ENCODE measurements at regions not wholly inside any gene's neighbourhood (a gene's known extent, or its start where the extent isn't known, plus 50 kb on each side); places are given as distances from the start of the nearest gene placed in this dataset.
"Not testable (repeated sequence)": the region's sequence is repeated elsewhere in the genome, so short reads cannot be mapped to it uniquely, and the experiment has no call there.

DNA sequence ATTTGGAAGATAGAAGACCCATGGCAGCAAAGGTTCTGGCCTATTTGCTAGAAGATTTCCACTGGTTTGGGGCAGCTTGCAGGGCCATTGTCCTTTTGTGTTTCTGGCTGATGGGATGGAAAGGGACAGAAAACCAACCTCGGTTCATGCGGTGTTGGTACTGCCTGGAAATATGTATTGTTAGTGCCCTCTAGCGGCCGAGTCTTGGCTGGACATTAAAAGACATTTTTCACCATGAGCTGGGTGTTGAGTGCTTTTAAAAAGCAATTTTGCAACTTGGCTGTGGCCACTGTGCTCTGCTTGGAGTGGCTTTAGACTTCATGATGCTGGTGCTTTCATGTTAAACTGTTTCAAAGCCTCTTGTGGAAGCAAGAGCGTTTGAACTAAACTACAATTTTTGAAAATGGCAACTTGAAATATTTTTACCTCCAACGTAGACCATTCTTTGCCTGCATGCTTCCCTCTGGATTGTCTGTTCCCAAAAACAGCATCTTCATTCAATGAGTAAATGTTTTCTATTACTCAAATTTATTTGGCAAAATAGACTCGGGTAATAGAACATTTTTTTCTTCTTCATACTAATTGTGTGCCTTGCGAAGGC is 102.7 kb upstream of the TBX5 start:
- H3K36me3 ChIP-seq (ENCODE audit: control insufficient read depth in 1 of 2, insufficient read depth in 2 of 2, low read length in 2 of 2), result no peaks in the 10 kb centered on the region
- no peaks in the 10 kb centered on the region for H3K27me3 ChIP-seq (ENCODE audit: control insufficient read depth in 1 of 2, insufficient read depth in 2 of 2, low read length in 2 of 2)
- no peak overlapping the region for H3K4me3 ChIP-seq (ENCODE audit: low read depth in 1 of 2, low read length in 2 of 2)
- H3K9ac ChIP-seq (ENCODE audit: low read depth in 1 of 2, low read length in 2 of 2), result no peak overlapping the region
- H3K4me1 ChIP-seq (ENCODE audit: control insufficient read depth in 1 of 2, insufficient read depth in 2 of 2, low read length in 2 of 2), result no peaks in the 10 kb centered on the region
- no peak overlapping the region for H3K27ac ChIP-seq (ENCODE audit: low read depth, low read length)
- no peaks in the 10 kb centered on the region for H3K9me3 ChIP-seq (ENCODE audit: control insufficient read depth in 1 of 2, low read length in 2 of 2)

DNA sequence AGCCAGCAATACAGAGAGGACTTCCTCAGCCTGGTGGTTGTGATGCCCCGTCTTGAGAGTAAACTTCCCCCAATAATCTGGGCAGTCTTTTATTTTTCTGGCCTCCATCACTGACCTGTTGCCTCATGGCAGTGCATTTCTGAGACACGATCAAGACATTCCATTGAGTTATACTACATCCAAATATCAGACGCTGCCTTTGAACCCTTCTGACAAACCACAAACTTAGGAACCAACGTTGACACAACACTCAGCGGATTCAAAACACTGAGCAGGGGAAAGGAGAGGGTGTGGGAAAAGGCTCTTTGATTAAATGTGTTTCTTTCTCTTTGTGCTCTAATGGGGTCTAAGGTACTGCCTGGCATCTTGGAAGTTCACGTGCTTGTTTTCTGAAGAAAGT is 100.7 kb upstream of the TBX5 start:
- Histone ChIP-seq H3K4me3 (ENCODE audit: low read depth in 1 of 2, low read length in 2 of 2) (no peak overlapping the region), H3K9ac (ENCODE audit: low read depth in 1 of 2, low read length in 2 of 2) (no peak overlapping the region), H3K27me3 (ENCODE audit: control insufficient read depth in 1 of 2, insufficient read depth in 2 of 2, low read length in 2 of 2) (peaks cover 0 to 3% of the 10 kb centered on the region in 2 donors), H3K27ac (ENCODE audit: low read depth, low read length) (no peak overlapping the region), H3K9me3 (ENCODE audit: control insufficient read depth in 1 of 2, low read length in 2 of 2) (no peaks in the 10 kb centered on the region), H3K4me1 (ENCODE audit: control insufficient read depth in 1 of 2, insufficient read depth in 2 of 2, low read length in 2 of 2) (no peaks in the 10 kb centered on the region), H3K36me3 (ENCODE audit: control insufficient read depth in 1 of 2, insufficient read depth in 2 of 2, low read length in 2 of 2) (no peaks in the 10 kb centered on the region)

DNA sequence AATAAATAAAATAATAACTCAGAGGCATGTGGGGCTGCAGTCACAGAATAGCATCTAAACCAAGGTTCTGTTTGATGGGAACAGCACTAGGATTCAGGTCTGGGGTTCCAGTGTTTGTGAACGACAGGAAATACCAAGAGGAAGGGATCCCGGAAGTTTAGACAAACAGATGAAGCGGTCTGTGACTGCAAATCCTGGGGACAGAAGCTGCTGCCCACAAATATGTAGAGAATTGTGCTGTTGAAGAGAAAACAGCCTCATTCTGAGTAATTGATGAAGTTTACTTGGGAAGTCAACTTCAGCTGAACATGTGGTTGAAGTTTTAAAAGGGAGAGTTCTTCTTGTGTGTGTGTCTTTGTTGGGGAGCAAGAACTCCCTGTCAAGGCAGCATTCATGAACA is 98.4 kb upstream of the TBX5 start:
- Histone ChIP-seq H3K27ac (ENCODE audit: low read depth, low read length) (no peak overlapping the region), H3K4me3 (ENCODE audit: low read depth in 1 of 2, low read length in 2 of 2) (no peak overlapping the region), H3K4me1 (ENCODE audit: control insufficient read depth in 1 of 2, insufficient read depth in 2 of 2, low read length in 2 of 2) (no peaks in the 10 kb centered on the region), H3K27me3 (ENCODE audit: control insufficient read depth in 1 of 2, insufficient read depth in 2 of 2, low read length in 2 of 2) (peaks cover 2 to 15% of the 10 kb centered on the region in 2 donors), H3K36me3 (ENCODE audit: control insufficient read depth in 1 of 2, insufficient read depth in 2 of 2, low read length in 2 of 2) (no peaks in the 10 kb centered on the region), H3K9ac (ENCODE audit: low read depth in 1 of 2, low read length in 2 of 2) (no peak overlapping the region), H3K9me3 (ENCODE audit: control insufficient read depth in 1 of 2, low read length in 2 of 2) (no peaks in the 10 kb centered on the region)

DNA sequence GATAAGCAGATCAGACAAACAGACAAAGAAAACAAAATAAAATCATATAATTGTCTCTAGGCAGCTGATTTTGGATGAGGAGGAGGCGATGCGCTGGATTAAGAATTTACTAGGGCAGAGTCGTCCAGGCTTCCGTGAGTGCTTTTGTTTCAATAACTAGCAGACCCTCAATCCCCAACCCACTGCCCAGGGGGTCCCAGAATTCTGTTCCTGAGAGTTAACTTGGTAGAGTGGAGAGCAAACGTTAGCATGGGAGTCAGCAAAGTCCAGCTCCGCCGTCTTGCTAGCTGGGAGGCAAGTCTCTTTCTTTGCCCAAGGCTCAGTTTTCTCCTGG is 95.5 kb upstream of the TBX5 start:
- Histone ChIP-seq H3K9me3 (ENCODE audit: control insufficient read depth in 1 of 2, low read length in 2 of 2) (no peaks in the 10 kb centered on the region), H3K27ac (ENCODE audit: low read depth, low read length) (no peak overlapping the region), H3K4me3 (ENCODE audit: low read depth in 1 of 2, low read length in 2 of 2) (no peak overlapping the region), H3K36me3 (ENCODE audit: control insufficient read depth in 1 of 2, insufficient read depth in 2 of 2, low read length in 2 of 2) (no peaks in the 10 kb centered on the region), H3K9ac (ENCODE audit: low read depth in 1 of 2, low read length in 2 of 2) (no peak overlapping the region), H3K4me1 (ENCODE audit: control insufficient read depth in 1 of 2, insufficient read depth in 2 of 2, low read length in 2 of 2) (no peaks in the 10 kb centered on the region), H3K27me3 (ENCODE audit: control insufficient read depth in 1 of 2, insufficient read depth in 2 of 2, low read length in 2 of 2) (peaks cover 8 to 15% of the 10 kb centered on the region in 2 donors)

DNA sequence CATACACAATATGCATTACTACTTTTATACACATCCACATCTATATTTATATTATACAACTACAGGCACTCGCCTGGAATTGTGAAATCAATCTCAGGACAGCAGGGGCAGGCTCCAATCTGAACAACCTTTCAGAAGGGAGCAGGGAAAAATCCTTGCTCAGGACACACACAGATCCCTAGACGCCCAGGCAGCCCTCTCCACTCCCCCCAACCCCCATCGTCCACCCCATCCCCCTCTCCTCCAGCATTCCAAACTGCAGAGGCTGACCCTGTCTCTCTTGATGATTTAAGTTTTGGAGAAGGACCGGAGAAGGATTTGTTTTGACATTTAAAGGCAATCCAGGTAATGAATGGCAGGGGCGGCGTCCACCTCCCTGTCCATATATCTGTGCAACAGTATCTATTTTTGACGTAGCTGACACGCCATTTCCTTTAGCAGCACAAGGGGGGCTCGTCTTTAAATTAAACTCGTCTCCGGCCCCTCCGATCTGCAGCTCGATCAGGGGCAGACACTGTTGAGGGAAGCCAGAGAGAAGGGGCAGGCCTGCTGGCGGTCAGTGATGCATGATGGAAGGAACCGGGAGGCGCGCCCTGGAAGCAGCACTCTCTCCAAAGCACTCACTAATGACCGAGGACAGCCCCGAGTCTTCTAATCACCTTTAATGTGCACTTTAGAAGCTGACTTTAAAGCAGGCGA is 95.0 kb upstream of the TBX5 start:
- Histone ChIP-seq H3K4me1 (ENCODE audit: control insufficient read depth in 1 of 2, insufficient read depth in 2 of 2, low read length in 2 of 2) (no peaks in the 10 kb centered on the region), H3K27me3 (ENCODE audit: control insufficient read depth in 1 of 2, insufficient read depth in 2 of 2, low read length in 2 of 2) (peaks cover 8 to 17% of the 10 kb centered on the region in 2 donors)

DNA sequence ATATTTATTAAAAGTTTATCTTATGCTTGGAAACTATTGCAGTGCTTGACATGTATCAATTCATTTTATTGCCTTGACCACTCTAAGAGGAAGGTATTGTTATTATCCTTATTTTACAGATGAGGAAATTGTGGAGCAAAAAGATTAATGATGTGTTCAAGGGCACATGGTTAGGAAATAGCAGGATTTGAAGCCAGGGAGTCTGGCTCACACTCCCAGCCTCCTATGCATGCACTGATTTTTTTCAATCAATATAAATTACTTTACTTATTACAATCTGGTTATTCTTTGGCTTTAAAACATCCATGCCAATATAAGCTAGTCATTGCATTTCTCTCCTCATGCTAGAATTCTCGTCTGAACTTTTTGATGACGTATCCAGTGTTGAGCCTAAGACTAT is 94.2 kb upstream of the TBX5 start:
- H3K27ac ChIP-seq (ENCODE audit: low read depth, low read length), result no peak overlapping the region
- H3K4me1 ChIP-seq (ENCODE audit: control insufficient read depth in 1 of 2, insufficient read depth in 2 of 2, low read length in 2 of 2), result no peaks in the 10 kb centered on the region
- no peak overlapping the region for H3K4me3 ChIP-seq (ENCODE audit: low read depth in 1 of 2, low read length in 2 of 2)
- H3K9ac ChIP-seq (ENCODE audit: low read depth in 1 of 2, low read length in 2 of 2), result no peak overlapping the region
- H3K27me3 ChIP-seq (ENCODE audit: control insufficient read depth in 1 of 2, insufficient read depth in 2 of 2, low read length in 2 of 2), result peaks cover 8 to 17% of the 10 kb centered on the region in 2 donors
- H3K36me3 ChIP-seq (ENCODE audit: control insufficient read depth in 1 of 2, insufficient read depth in 2 of 2, low read length in 2 of 2), result no peaks in the 10 kb centered on the region
- H3K9me3 ChIP-seq (ENCODE audit: control insufficient read depth in 1 of 2, low read length in 2 of 2), result no peaks in the 10 kb centered on the region

More for the DNA sequence above, 95.0 kb upstream of the TBX5 start:
- H3K9me3 ChIP-seq (ENCODE audit: control insufficient read depth in 1 of 2, low read length in 2 of 2), result no peaks in the 10 kb centered on the region
- no peak overlapping the region for H3K4me3 ChIP-seq (ENCODE audit: low read depth in 1 of 2, low read length in 2 of 2)
- H3K9ac ChIP-seq (ENCODE audit: low read depth in 1 of 2, low read length in 2 of 2), result no peak overlapping the region
- H3K36me3 ChIP-seq (ENCODE audit: control insufficient read depth in 1 of 2, insufficient read depth in 2 of 2, low read length in 2 of 2), result no peaks in the 10 kb centered on the region
- no peak overlapping the region for H3K27ac ChIP-seq (ENCODE audit: low read depth, low read length)

DNA sequence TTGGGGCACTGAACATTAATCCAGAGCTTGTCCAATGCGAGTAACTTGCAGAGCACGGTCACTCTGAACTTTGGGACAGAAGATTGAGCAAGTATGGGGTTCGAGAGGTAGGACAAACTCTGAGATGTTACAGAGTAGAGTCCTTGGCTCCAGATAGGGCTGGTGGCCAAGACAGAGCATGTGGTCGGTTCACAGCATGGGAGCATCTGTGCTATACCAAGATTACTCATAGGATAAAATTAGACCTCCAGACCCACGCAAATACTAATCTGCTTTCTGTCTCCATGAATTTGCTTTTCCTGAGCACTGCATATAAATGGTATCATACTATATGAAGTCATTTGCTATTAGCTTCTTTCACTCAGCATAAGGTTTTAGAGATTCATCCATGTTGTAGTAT is 93.4 kb upstream of the TBX5 start:
- Histone ChIP-seq H3K36me3 (ENCODE audit: control insufficient read depth in 1 of 2, insufficient read depth in 2 of 2, low read length in 2 of 2) (no peaks in the 10 kb centered on the region), H3K9me3 (ENCODE audit: control insufficient read depth in 1 of 2, low read length in 2 of 2) (no peaks in the 10 kb centered on the region), H3K4me1 (ENCODE audit: control insufficient read depth in 1 of 2, insufficient read depth in 2 of 2, low read length in 2 of 2) (no peaks in the 10 kb centered on the region), H3K4me3 (ENCODE audit: low read depth in 1 of 2, low read length in 2 of 2) (no peak overlapping the region), H3K27me3 (ENCODE audit: control insufficient read depth in 1 of 2, insufficient read depth in 2 of 2, low read length in 2 of 2) (peaks cover 8 to 17% of the 10 kb centered on the region in 2 donors), H3K27ac (ENCODE audit: low read depth, low read length) (no peak overlapping the region), H3K9ac (ENCODE audit: low read depth in 1 of 2, low read length in 2 of 2) (no peak overlapping the region)

DNA sequence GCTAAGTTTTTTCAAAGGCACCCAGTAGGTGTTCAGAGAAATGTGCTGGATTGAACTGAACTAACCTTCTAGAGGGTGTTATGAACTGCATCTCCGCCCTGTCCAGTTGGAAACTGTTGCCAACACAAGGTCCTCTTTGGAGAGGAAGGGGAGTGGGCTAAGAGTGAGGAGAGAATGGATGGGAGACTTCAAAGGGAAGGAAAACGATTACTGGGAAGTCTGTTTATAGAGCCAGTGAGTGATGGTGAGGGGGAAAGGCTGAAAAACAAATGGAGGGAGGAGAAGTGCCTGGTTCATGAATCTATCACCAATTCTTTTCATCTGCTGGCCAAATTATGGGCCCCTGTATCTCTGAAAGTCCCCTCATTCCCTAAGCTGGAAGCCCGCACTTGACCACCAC is 86.0 kb upstream of the TBX5 start:
- Histone ChIP-seq H3K27me3 (ENCODE audit: control insufficient read depth in 1 of 2, insufficient read depth in 2 of 2, low read length in 2 of 2) (peaks cover 2 to 3% of the 10 kb centered on the region in 2 donors), H3K4me1 (ENCODE audit: control insufficient read depth in 1 of 2, insufficient read depth in 2 of 2, low read length in 2 of 2) (no peaks in the 10 kb centered on the region), H3K27ac (ENCODE audit: low read depth, low read length) (no peak overlapping the region), H3K36me3 (ENCODE audit: control insufficient read depth in 1 of 2, insufficient read depth in 2 of 2, low read length in 2 of 2) (no peaks in the 10 kb centered on the region), H3K9ac (ENCODE audit: low read depth in 1 of 2, low read length in 2 of 2) (no peak overlapping the region), H3K4me3 (ENCODE audit: low read depth in 1 of 2, low read length in 2 of 2) (no peak overlapping the region), H3K9me3 (ENCODE audit: control insufficient read depth in 1 of 2, low read length in 2 of 2) (no peaks in the 10 kb centered on the region)

DNA sequence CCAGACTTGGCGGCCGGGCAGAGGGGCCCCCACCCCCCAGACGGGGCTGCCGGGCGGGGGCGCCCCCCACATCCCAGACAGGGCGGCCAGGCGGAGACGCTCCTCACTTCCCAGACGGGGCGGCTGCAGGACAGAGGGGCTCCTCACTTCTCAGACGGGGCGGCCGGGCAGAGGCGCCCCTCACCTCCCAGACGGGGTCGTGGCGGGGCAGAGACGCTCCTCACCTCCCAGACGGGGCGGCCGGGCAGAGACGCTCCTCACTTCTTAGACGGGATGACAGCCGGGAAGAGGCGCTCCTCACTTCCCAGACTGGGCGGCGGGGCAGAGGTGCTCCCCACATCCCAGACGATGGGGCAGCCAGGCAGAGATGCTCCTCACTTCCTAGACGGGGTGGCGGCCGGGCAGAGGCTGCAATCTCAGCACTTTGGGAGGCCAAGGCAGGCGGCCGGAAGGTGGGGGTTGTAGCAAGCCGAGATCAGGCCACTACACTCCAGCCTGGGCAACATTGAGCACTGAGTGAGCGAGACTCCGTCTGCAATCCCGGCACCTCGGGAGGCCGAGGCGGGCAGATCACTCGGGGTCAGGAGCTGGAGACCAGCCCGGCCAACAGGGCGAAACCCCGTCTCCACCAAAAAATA is 79.0 kb upstream of the TBX5 start:
- H3K9me3 ChIP-seq (ENCODE audit: control insufficient read depth in 1 of 2, low read length in 2 of 2); H3K4me1 ChIP-seq (ENCODE audit: control insufficient read depth in 1 of 2, insufficient read depth in 2 of 2, low read length in 2 of 2); H3K27ac ChIP-seq (ENCODE audit: low read depth, low read length); H3K9ac ChIP-seq (ENCODE audit: low read depth in 1 of 2, low read length in 2 of 2); H3K36me3 ChIP-seq (ENCODE audit: control insufficient read depth in 1 of 2, insufficient read depth in 2 of 2, low read length in 2 of 2); H3K4me3 ChIP-seq (ENCODE audit: low read depth in 1 of 2, low read length in 2 of 2): not testable (repeated sequence)
- H3K27me3 ChIP-seq (ENCODE audit: control insufficient read depth in 1 of 2, insufficient read depth in 2 of 2, low read length in 2 of 2), result peaks cover 29% of the 10 kb centered on the region in 2 donors

DNA sequence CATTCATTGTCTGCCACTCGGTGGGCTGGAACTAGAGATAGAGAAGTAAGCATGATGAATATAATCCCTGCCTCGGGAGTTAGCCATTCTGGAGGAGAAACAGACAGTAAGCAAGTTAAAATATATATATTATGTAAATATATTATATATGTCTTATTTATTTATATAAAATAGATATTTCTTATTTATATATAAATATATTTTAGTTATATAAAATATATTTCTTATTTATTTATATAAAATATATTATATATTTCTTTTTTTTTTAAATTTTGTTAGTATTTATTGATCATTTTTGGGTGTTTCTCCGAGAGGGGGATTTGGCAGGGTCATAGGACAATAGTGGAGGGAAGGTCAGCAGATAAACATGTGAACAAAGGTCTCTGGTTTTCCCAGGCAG is 78.1 kb upstream of the TBX5 start:
- no peak overlapping the region for H3K4me3 ChIP-seq (ENCODE audit: low read depth in 1 of 2, low read length in 2 of 2)
- no peaks in the 10 kb centered on the region for H3K9me3 ChIP-seq (ENCODE audit: control insufficient read depth in 1 of 2, low read length in 2 of 2)
- H3K9ac ChIP-seq (ENCODE audit: low read depth in 1 of 2, low read length in 2 of 2), result no peak overlapping the region
- peaks cover 37 to 39% of the 10 kb centered on the region in 2 donors for H3K27me3 ChIP-seq (ENCODE audit: control insufficient read depth in 1 of 2, insufficient read depth in 2 of 2, low read length in 2 of 2)
- H3K4me1 ChIP-seq (ENCODE audit: control insufficient read depth in 1 of 2, insufficient read depth in 2 of 2, low read length in 2 of 2), result peaks cover 0 to 7% of the 10 kb centered on the region in 2 donors
- H3K27ac ChIP-seq (ENCODE audit: low read depth, low read length), result no peak overlapping the region
- no peaks in the 10 kb centered on the region for H3K36me3 ChIP-seq (ENCODE audit: control insufficient read depth in 1 of 2, insufficient read depth in 2 of 2, low read length in 2 of 2)
